ENCODE measurements at regions not wholly inside any gene's neighbourhood (a gene's known extent, or its start where the extent isn't known, plus 50 kb on each side); places are given as distances from the start of the nearest gene placed in this dataset.

- ChIA-PET CTCF (no interaction called here), POLR2A (no interaction called here)
- Mint-ChIP-seq H3K27me3 (no peaks in the 10 kb centered on the region), H3K4me3 (no peak overlapping the region), H3K9me3 (peaks cover 0 to 17% (median 4%) of the 10 kb centered on the region in 11 donors), H3K4me1 (no peaks in the 10 kb centered on the region), H3K27ac (no peak overlapping the region), H3K36me3 (no peaks in the 10 kb centered on the region)
- Histone ChIP-seq H3K4me3 (ENCODE audit: low read length) (no peak overlapping the region), H3K36me3 (ENCODE audit: control insufficient read depth in 2 of 3, insufficient read depth in 3 of 3, low read length in 3 of 3) (no peaks in the 10 kb centered on the region), H3K27ac (ENCODE audit: low read depth, low read length) (no peak overlapping the region), H3K9me3 (ENCODE audit: control insufficient read depth in 2 of 3, low read length in 3 of 3) (no peaks in the 10 kb centered on the region), H3K4me1 (ENCODE audit: control insufficient read depth in 2 of 2, insufficient read depth in 2 of 2, low read length in 2 of 2) (no peaks in the 10 kb centered on the region), H3K27me3 (ENCODE audit: control insufficient read depth in 2 of 2, insufficient read depth in 2 of 2, low read length in 2 of 2) (no peaks in the 10 kb centered on the region)
- ATAC-seq: no peak
- DNase-seq: no peak
- intact Hi-C loops (cut with micrococcal nuclease): no loop called here
Measured at GRCh38 chr3:147122350-147122749, 284.0 kb downstream of the ZIC4 start.

- ATAC-seq (no peak), DNase-seq (no peak)
- no peaks in the 10 kb centered on the region for H3K4me1 ChIP-seq (ENCODE audit: control insufficient read depth in 2 of 2, insufficient read depth in 2 of 2, low read length in 2 of 2)
- peaks cover 0 to 9% (median 0%) of the 10 kb centered on the region in 11 donors for H3K9me3 Mint-ChIP-seq
- POLR2A ChIA-PET: interaction anchor here (0.7 kb wide), 1 partner anchor 228 kb away, joined by 3 read pairs; no protein-coding TSS in a partner anchor
- intact Hi-C loops (cut with micrococcal nuclease): no loop called here
- H3K4me3 Mint-ChIP-seq: no peak overlapping the region
- H3K27ac ChIP-seq (ENCODE audit: low read depth, low read length): no peak overlapping the region
- H3K36me3 ChIP-seq (ENCODE audit: control insufficient read depth in 2 of 3, insufficient read depth in 3 of 3, low read length in 3 of 3): no peaks in the 10 kb centered on the region
- no peak overlapping the region for H3K4me3 ChIP-seq (ENCODE audit: low read length)
- H3K36me3 Mint-ChIP-seq: no peaks in the 10 kb centered on the region
- H3K27ac Mint-ChIP-seq: no peak overlapping the region
- H3K27me3 Mint-ChIP-seq: no peaks in the 10 kb centered on the region
- H3K27me3 ChIP-seq (ENCODE audit: control insufficient read depth in 2 of 2, insufficient read depth in 2 of 2, low read length in 2 of 2): no peaks in the 10 kb centered on the region
- no peaks in the 10 kb centered on the region for H3K4me1 Mint-ChIP-seq
- no peaks in the 10 kb centered on the region for H3K9me3 ChIP-seq (ENCODE audit: control insufficient read depth in 2 of 3, low read length in 3 of 3)
- CTCF ChIA-PET: no interaction called here
Measured at GRCh38 chr3:147119989-147120388, 286.4 kb downstream of the ZIC4 start.

- CTCF ChIA-PET: no interaction called here
- H3K27ac Mint-ChIP-seq: no peak overlapping the region
- Histone ChIP-seq H3K27me3 (ENCODE audit: control insufficient read depth in 2 of 2, insufficient read depth in 2 of 2, low read length in 2 of 2) (no peaks in the 10 kb centered on the region), H3K9me3 (ENCODE audit: control insufficient read depth in 2 of 3, low read length in 3 of 3) (no peaks in the 10 kb centered on the region), H3K27ac (ENCODE audit: low read depth, low read length) (no peak overlapping the region), H3K4me3 (ENCODE audit: low read length) (no peak overlapping the region), H3K36me3 (ENCODE audit: control insufficient read depth in 2 of 3, insufficient read depth in 3 of 3, low read length in 3 of 3) (no peaks in the 10 kb centered on the region), H3K4me1 (ENCODE audit: control insufficient read depth in 2 of 2, insufficient read depth in 2 of 2, low read length in 2 of 2) (no peaks in the 10 kb centered on the region)
- ATAC-seq (no peak), DNase-seq (no peak)
- H3K36me3 Mint-ChIP-seq: no peaks in the 10 kb centered on the region
- no peaks in the 10 kb centered on the region for H3K27me3 Mint-ChIP-seq
- no peaks in the 10 kb centered on the region for H3K4me1 Mint-ChIP-seq
- H3K4me3 Mint-ChIP-seq: no peak overlapping the region
- peaks cover 0 to 9% (median 0%) of the 10 kb centered on the region in 11 donors for H3K9me3 Mint-ChIP-seq
- intact Hi-C loops (cut with micrococcal nuclease): no loop called here
- POLR2A ChIA-PET: no interaction called here
Measured at GRCh38 chr3:147119346-147119745, 287.0 kb downstream of the ZIC4 start.

- Mint-ChIP-seq H3K27ac (no peak overlapping the region), H3K9me3 (peaks cover 0 to 9% (median 0%) of the 10 kb centered on the region in 11 donors), H3K27me3 (no peaks in the 10 kb centered on the region), H3K4me3 (no peak overlapping the region), H3K4me1 (no peaks in the 10 kb centered on the region), H3K36me3 (no peaks in the 10 kb centered on the region)
- ChIA-PET CTCF (no interaction called here), POLR2A (no interaction called here)
- H3K27ac ChIP-seq (ENCODE audit: low read depth, low read length): no peak overlapping the region
- H3K9me3 ChIP-seq (ENCODE audit: control insufficient read depth in 2 of 3, low read length in 3 of 3): no peaks in the 10 kb centered on the region
- ATAC-seq (no peak), DNase-seq (no peak)
- H3K36me3 ChIP-seq (ENCODE audit: control insufficient read depth in 2 of 3, insufficient read depth in 3 of 3, low read length in 3 of 3): no peaks in the 10 kb centered on the region
- no peaks in the 10 kb centered on the region for H3K4me1 ChIP-seq (ENCODE audit: control insufficient read depth in 2 of 2, insufficient read depth in 2 of 2, low read length in 2 of 2)
- no peaks in the 10 kb centered on the region for H3K27me3 ChIP-seq (ENCODE audit: control insufficient read depth in 2 of 2, insufficient read depth in 2 of 2, low read length in 2 of 2)
- no peak overlapping the region for H3K4me3 ChIP-seq (ENCODE audit: low read length)
- intact Hi-C loops (cut with micrococcal nuclease): no loop called here
Measured at GRCh38 chr3:147118611-147119010, 287.7 kb downstream of the ZIC4 start.

GRCh38 chr3:147117631-147118030, 288.7 kb downstream of the ZIC4 start:
- H3K4me3 ChIP-seq (ENCODE audit: low read length): no peak overlapping the region
- intact Hi-C loops (cut with micrococcal nuclease): no loop called here
- no peaks in the 10 kb centered on the region for H3K4me1 Mint-ChIP-seq
- no peak overlapping the region for H3K27ac Mint-ChIP-seq
- H3K9me3 Mint-ChIP-seq: peaks cover 0 to 7% (median 0%) of the 10 kb centered on the region in 11 donors
- ChIA-PET CTCF (no interaction called here), POLR2A (no interaction called here)
- no peaks in the 10 kb centered on the region for H3K9me3 ChIP-seq (ENCODE audit: control insufficient read depth in 2 of 3, low read length in 3 of 3)
- H3K36me3 ChIP-seq (ENCODE audit: control insufficient read depth in 2 of 3, insufficient read depth in 3 of 3, low read length in 3 of 3): no peaks in the 10 kb centered on the region
- ATAC-seq: no peak
- H3K27me3 ChIP-seq (ENCODE audit: control insufficient read depth in 2 of 2, insufficient read depth in 2 of 2, low read length in 2 of 2): no peaks in the 10 kb centered on the region
- H3K4me1 ChIP-seq (ENCODE audit: control insufficient read depth in 2 of 2, insufficient read depth in 2 of 2, low read length in 2 of 2): no peaks in the 10 kb centered on the region
- H3K27ac ChIP-seq (ENCODE audit: low read depth, low read length): no peak overlapping the region
- H3K4me3 Mint-ChIP-seq: no peak overlapping the region
- H3K27me3 Mint-ChIP-seq: no peaks in the 10 kb centered on the region
- no peaks in the 10 kb centered on the region for H3K36me3 Mint-ChIP-seq
- DNase-seq: no peak

GRCh38 chr3:147113293-147114044, 292.9 kb downstream of the ZIC4 start:
- intact Hi-C loops (cut with micrococcal nuclease): no loop called here
- no peaks in the 10 kb centered on the region for H3K4me1 Mint-ChIP-seq
- CTCF ChIA-PET: no interaction called here
- H3K27me3 Mint-ChIP-seq: no peaks in the 10 kb centered on the region
- ATAC-seq: no peak
- H3K27ac Mint-ChIP-seq: no peak overlapping the region
- Histone ChIP-seq H3K27me3 (ENCODE audit: control insufficient read depth in 2 of 2, insufficient read depth in 2 of 2, low read length in 2 of 2) (no peaks in the 10 kb centered on the region), H3K4me1 (ENCODE audit: control insufficient read depth in 2 of 2, insufficient read depth in 2 of 2, low read length in 2 of 2) (no peaks in the 10 kb centered on the region), H3K4me3 (ENCODE audit: low read length) (no peak overlapping the region), H3K36me3 (ENCODE audit: control insufficient read depth in 2 of 3, insufficient read depth in 3 of 3, low read length in 3 of 3) (no peaks in the 10 kb centered on the region), H3K27ac (ENCODE audit: low read depth, low read length) (no peak overlapping the region), H3K9me3 (ENCODE audit: control insufficient read depth in 2 of 3, low read length in 3 of 3) (no peaks in the 10 kb centered on the region)
- POLR2A ChIA-PET: no interaction called here
- H3K4me3 Mint-ChIP-seq: no peak overlapping the region
- no peak for DNase-seq
- H3K36me3 Mint-ChIP-seq: no peaks in the 10 kb centered on the region
- peaks cover 0 to 14% (median 0%) of the 10 kb centered on the region in 11 donors for H3K9me3 Mint-ChIP-seq

- ChIA-PET CTCF (no interaction called here), POLR2A (no interaction called here)
- Histone ChIP-seq H3K4me3 (ENCODE audit: low read length) (no peak overlapping the region), H3K27me3 (ENCODE audit: control insufficient read depth in 2 of 2, insufficient read depth in 2 of 2, low read length in 2 of 2) (no peaks in the 10 kb centered on the region), H3K9me3 (ENCODE audit: control insufficient read depth in 2 of 3, low read length in 3 of 3) (no peaks in the 10 kb centered on the region), H3K36me3 (ENCODE audit: control insufficient read depth in 2 of 3, insufficient read depth in 3 of 3, low read length in 3 of 3) (no peaks in the 10 kb centered on the region), H3K27ac (ENCODE audit: low read depth, low read length) (no peak overlapping the region), H3K4me1 (ENCODE audit: control insufficient read depth in 2 of 2, insufficient read depth in 2 of 2, low read length in 2 of 2) (no peaks in the 10 kb centered on the region)
- Mint-ChIP-seq H3K36me3 (no peaks in the 10 kb centered on the region), H3K4me1 (no peaks in the 10 kb centered on the region), H3K27ac (no peak overlapping the region), H3K9me3 (peaks cover 4 to 32% (median 14%) of the 10 kb centered on the region in 11 donors), H3K27me3 (no peaks in the 10 kb centered on the region), H3K4me3 (no peak overlapping the region)
- DNase-seq (no peak), ATAC-seq (no peak)
- intact Hi-C loops (cut with micrococcal nuclease): no loop called here
Measured at GRCh38 chr3:147099076-147099475, 307.3 kb downstream of the ZIC4 start.
